Stimulated activated CD8-positive, alpha-beta memory T cell treated with anti-CD3 and anti-CD28 coated beads, Interleukin-15, amount 100 ng/mL, for 48 hours (primary cell): ENCODE measurements at regions not wholly inside any gene's neighbourhood (a gene's known extent, or its start where the extent isn't known, plus 50 kb on each side); places are given as distances from the start of the nearest gene placed in this dataset.
"Not testable (repeated sequence)": the region's sequence is repeated elsewhere in the genome, so short reads cannot be mapped to it uniquely, and the experiment has no call there.

ENCODE experiments used
- DNase-seq, 2 donors: peaks; one replicate each; pipeline ENCODE4 v3.0.0-alpha.2; 2020; ENCODE audit warnings: low read depth in 2 of 2

DNA sequence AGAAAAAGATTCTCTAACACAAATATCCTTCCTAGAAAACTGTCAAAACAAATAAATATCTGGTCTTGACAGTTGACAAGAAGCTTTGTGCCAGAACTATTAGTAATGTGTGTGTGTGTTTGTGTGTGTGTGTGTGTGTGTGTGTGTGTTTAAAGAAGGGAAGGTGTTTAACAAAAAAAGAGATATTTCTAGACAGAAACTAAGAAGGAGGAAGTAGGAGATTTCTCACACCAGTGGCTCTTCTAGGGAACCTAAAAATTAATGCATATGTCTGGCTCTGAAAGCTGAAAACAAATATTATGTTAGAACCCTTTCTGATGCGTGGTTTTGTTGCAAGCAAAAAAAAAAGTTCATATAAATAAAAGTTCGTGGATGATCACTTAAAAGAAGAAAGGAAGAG lies 277.5 kb downstream of the RPS4Y2 start:
- no peak for DNase-seq

DNA sequence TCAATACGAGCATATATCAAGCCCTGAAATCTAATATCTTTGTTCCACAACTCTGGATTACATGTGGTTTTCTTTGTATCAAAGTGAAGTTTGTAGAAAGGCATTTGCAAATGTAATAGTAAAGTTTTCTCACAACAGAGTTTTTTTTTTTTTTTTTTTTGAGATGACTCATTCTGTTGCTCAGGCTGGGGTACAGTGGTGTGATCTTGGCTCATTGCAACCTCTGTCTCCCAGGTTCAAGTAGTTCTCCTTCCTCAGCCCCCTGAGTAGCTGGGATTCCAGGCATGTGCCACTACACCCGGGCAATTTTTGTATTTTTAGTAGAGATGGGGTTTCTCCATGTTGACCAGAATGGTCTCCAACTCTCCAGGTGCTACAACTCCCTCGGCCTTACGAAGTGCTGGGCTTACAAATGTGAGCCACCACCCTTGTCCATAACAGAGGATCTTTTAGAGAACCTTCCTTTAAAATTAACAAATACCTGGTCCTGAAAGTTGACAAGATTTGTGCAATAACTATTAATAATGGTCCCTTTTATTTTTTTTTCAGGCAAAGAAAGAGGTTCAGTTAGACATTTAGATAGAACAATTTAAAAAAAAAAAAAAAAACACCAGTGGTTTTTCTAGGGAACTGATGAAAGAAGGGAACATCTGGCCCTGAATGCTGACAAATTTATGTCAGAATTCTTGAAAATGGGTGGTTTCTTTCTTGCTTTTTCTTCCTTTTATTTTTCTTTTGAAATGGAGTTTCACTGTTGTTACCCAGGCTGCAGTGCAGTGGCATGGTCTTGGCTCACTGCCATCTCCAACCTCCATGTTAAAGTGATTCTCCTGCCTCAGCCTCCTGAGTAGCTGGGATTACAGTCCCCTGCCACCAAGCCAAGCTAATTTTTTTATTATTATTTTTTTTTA lies 278.5 kb downstream of the RPS4Y2 start:
- no peak for DNase-seq

DNA sequence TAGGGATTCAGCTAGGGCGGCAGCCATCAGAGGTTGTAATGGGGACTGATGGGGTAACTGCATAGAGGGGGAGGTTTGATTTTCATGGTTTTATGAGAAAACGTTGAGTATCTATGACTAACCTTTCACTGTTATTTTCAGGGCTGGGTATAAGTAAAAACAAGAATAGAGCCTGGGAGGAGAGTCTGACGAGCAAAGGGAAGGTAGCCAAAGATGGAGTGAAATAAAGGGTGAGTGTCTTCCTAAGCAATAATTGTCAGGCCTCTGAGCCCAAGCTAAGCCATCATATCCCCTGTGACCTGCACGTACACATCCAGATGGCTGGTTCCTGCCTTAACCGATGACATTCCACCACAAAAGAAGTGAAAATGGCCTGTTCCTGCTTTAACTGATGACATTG lies 281.5 kb downstream of the RPS4Y2 start:
- DNase-seq: not testable (repeated sequence)

DNA sequence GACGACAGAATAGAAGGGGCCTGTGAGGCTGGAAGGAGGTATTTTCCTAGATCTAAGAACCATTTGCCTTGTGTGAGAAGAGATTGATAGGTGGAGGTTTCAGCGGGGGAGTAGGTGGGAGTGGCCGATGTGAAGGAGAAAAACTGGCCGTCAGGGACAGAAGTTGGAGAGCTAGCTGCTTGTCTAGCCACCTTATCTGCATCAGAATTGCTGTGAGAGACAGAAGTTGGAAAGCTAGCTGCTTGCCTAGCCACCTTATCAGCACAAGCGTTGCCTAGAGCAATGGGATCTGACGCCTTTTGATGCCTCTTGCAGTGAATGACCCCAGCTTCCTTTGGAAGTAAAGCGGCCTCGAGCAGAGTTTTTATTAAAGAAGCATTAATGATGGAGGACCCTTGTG lies 283.9 kb downstream of the RPS4Y2 start:
- DNase-seq: no peak

DNA sequence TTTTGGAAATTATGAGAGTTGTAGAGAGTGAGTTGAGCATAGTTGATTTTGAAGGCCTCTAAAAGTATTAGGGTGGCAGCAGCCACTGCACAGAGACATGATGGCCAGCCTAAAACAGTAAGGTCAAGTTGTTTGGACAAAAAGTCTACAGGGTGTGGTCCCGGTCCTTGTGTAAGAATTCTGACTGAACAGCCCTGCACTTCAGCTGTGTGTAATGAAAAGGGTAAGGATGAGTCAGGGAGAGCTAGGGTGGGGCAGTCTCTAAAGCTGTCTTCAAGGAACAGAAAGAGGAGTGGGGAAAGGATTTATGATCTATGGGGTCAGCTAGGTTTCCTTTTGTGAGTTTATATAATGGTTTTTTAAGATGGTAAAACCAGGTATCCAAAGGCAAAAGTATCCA lies 284.8 kb downstream of the RPS4Y2 start:
- DNase-seq: not testable (repeated sequence)

DNA sequence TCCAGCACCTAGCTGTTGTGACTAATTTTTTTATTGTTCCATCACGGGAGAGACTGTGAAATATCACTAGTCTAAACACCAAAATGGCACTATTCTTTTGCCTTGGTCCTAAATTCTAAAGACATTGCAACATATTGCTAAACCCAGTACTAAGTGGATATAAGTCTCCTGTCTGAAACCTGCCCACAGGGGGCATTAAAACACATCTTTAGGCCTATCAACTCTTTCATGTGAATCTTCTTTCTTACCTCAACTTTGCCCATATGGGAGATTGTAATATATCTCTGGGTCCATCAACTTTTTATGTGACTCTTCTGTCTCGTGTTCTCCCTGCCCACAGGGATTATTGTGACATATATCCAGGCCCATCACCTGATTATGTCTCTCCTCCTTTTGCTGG lies 317.2 kb downstream of the RPS4Y2 start:
- DNase-seq: no peak

DNA sequence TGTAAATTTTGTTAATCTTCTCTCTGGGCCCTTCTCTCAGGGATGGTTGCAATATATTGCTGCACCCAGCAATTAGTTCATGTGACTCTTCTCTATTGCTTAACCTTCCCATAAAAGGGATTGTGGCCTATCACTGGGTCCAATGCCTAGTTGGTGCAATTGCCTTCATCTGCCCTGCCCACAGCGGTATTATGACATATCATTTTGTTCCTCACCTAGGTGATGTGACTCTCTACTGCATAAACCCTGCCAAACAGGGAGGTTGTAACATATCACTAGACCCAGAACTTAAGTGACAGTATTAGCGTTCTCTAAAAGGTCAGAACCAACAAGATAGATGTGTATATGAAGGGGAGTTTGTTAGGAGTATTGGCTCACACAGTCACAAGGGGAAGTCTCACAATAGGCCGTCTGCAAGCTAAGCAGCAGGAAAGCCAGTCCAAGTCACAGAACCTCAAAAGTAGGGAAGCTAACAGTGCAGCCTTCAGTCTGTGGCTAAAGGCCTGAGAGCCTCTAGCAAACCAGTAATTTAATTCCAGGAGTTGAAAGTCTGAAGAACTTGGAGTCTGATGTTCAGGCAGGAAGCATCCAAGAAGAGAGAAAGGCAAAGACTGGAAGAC lies 317.8 kb downstream of the RPS4Y2 start:
- DNase-seq: no peak

DNA sequence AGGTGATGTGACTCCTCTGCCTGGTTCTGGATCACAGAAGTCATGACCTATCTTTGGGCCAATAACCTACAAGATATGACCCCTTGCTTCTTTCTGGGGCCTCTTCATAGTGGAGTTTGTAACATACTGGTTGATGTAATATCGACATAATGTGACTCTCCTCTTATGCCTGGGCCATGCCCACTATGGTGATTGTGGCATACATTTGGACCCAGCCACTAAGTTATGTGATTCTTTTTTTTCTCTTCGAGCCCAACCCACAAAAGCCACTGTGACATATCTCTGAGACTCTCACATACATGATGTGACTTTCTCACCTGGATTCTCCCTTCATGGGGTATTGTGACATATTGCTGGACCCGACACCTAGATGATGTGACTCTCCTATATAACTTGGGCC lies 319.8 kb downstream of the RPS4Y2 start:
- no peak for DNase-seq

DNA sequence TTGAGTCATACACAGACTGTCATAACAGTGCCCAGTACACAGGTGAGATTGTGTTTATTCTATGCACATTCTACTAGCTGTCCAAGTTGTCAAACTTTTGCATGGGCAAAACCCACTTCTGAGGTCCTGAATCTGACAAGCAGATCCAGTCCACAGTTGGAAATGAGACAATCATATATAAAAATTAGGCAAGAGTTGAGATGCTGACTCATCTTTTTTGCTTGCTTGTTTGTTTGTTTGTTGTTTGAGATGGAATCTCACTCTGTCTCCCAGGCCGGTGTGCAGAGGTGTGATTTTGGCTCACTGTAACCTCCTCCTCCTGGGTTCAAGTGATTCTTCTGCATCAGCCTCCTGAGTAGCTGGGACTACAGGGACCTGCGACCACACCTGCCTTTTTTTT lies 323.8 kb downstream of the RPS4Y2 start:
- no peak for DNase-seq

DNA sequence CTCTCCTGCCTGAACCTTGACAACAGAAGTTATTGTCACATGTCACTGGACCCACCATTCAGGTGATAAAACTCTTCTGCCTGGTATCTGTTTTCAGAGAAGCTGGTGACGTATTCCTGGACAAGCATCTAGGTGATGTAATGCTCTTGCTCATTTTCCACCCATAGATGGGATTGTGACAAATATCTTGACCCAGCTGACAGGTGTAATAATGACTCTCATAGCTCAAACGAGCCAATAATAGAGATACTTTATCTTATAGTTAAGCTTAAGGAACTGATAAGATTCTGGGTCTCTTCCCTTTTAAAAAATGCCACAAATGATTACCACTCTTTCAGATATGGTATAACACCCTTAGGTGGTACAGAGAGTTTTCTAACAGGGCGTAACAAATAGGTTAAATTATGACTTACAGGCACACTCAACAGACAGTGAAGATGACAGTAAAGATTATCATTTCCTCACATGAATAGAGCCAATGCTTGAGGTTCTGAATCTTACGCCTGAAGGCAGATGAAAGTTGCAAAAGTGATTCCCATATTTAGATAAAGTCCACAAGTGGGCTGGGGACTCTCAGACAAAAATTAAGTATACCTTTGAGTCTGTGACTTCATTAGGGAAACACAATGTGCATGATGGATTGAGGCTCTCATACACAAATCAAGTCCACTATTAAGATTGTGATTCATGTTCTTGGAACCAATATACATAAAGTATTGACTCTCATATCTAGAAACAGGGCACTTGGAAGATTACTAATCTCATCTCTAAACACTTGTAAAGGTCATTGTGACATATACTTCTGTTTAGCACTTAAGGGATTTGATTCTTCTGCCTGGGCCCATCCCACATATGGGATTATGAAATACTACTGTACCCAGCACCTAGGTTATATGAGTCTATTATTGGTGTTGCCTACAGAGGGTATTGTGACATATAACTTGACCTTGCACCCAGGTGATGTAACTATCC lies 326.0 kb downstream of the RPS4Y2 start:
- DNase-seq: no peak

DNA sequence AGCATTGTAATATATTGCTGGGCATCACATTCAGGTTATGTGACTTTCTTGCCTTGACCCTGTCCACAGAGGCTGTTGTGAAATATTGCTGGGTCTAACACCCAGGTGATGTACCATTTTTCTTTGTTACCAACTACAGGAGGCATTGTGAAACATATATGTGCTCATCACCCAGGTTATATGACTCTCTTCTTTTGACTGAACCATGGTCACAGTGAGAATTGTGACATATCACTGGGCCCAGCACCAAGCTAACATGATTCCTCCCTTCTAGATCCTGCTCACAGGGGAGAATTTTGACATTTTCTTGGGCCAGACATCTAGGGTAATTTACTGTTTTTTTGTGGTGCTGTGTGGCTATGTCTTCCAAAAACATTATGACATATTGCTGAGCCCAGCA lies 326.7 kb downstream of the RPS4Y2 start:
- DNase-seq: no peak

DNA sequence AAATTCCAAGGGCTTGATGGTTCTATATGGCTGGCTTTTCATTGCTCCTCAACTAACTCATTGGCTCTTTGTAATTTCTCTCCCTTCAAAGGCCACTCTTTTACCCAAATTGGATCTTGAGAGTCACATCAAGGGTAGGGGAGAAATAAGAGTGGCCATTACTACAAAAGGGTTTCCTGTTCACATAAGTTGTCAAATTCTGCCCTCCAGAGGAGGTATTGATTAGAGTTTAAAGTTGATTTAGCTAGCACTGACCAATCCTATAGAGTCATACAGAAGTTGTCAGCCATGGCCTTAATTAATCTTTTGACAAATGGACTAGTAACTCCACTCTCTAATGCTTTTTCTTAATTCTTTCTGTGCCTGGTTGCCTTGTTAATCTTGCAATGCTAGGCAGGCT lies 336.0 kb downstream of the RPS4Y2 start:
- no peak for DNase-seq

DNA sequence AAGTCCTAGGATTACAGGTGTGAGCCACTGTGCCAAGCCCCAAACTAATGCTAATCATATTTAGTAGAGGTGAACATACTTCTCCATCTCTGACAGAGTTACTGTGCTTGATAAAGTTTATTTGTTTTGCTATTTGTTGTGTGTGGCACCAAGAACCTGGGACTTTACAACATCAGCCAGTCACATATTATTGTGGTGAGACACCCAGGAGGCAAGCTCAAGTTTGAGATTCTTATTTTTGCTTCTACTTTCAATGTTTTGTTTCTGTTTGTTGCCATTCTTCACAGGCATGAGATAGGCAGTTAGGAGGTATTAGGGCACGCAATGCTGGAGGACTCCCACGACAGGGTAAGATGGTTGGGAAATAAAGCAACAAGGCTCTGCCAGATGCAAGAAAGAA lies 346.6 kb downstream of the RPS4Y2 start:
- no peak for DNase-seq

DNA sequence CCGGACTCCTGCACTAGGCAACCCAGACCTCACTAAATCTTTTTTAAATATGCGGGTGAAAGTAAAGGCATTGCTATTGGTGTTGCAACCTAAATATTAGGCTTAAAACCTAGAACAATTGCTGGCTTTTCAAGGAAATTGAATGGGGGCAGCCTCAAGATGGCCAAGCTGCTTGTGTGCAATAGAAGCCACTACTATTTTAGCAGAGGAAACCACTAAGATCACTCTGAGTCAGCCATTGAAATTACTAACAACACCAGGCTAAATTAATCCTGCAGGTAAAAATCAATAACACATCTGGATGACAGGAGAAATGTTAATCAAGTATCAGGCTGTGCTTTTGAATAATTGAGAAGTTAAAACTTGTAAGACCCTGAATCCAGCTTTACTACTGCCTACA lies 348.0 kb downstream of the RPS4Y2 start:
- no peak for DNase-seq

DNA sequence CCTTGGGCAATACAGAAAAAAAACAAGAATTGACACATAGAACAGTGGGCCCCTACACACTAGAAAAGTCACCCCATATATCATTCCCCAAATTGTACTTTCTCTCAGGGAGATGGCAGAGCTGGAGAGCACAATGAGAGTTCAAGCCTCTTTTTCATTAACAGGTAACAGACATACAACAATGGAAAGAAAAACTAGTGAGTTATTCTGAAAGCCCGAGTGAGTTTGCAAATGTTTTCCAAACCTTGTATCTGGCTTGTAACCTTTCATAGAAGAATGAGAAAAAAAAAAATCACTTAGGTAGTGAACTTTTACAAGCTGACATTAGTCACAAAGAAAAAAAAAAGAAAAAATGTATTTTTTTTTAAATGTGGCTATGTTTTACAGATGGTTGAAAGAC lies 349.6 kb downstream of the RPS4Y2 start:
- no peak for DNase-seq

DNA sequence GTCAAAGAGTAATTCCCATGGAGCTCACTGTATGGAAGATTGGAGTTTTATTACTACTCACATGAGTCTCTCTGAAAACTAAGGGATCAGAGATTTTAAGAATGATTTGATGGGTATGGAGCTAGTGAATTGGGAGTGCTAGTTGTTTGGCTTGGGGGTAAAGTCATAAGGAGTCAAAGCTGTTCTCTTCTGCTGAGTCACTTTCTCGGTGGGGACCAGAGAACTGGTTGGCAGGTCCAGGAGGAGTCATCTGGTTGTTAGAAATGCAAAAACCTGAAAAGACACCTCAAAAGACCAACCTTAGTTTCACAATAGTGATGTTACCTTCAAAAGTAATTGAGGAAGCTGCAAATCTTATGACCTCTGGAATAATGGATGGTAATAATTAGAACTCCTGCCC lies 355.4 kb downstream of the RPS4Y2 start:
- no peak for DNase-seq

DNA sequence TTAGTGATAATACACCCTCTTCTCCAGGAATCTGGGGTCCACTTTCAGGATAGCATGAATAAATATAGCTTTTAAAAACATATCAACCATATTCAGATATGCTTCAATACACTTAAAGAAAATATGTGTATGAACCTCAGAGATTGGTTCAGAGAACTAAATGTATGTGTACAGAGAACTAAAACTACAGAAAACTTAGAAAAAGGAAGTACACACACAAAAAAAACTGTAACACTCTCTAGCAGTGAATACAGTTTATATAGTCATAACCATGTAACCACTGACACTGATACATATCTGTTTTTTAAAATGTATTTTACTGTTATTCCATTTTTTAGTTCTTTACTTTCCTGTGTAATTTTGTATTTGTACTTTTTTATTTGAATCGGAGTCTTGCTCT lies 365.2 kb downstream of the RPS4Y2 start:
- DNase-seq: no peak

DNA sequence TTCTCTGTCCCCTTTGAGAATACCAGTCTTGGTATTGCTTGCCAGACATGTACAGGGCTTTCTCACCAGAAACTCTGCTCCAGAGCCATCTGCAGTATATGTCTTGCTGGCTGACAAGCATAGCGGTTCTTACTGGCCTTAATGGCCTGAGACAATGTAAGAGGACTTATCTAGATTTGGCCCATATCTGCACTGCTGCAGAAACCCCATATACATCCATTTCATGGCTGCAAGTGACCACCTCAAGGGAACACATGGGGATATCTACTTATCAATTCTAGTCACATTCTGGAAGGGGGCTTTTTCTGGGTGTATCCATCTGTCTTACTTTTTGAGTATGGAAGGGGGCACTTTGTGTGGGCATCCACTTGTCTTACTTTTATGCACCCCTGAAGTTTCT lies 375.5 kb upstream of the RBMY1B start:
- no peak for DNase-seq

DNA sequence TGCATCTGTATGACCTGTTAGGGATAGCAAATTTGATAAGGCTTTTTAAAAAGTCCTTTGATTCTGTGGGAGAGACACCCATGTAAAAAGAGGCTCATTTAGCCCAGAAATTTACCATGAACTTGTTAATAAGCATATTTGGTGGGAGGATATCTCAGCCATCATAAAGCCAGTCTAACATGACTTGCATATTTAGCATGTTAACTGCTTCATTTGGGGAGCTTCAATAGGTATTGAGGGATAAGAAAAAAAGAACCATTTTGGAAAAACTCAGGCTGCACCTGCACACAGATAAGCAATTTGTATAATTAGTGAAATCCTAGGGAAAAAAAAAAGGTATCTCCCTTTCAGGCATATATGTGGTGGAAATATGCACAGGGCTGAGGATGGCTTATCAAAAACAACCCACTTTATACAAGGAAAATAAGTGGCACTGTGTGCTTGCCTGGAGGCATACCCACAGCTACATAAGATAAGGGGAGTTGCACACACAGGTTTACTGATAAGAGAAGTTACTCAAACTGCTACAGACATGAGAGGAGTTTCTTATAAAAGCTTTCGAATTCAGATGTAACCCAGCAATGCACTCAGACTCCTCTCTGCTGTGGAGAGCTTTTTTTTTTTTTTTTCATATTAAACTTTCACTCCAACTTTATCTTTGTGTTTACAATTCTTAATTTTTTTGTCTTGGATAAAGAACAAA lies 372.9 kb upstream of the RBMY1B start:
- DNase-seq: no peak

DNA sequence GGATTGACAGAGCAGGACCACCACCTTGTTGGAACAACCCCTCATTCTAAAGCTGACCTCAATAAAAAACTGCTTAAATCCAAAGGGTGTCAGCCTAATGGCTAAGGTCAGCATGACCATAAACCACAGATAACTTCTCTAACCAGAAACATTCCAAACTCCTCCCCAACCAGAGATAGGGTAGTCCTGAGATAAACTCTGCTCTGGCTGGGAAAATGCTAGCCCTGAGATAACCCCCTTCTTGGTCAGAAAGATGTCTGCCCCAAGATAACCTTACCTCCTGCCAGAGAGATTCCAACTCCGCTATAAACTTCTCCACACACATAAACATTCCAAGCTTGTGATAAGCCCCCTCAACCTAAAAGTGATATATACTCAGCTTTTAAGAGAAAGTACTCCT lies 364.8 kb upstream of the RBMY1B start:
- DNase-seq: no peak

DNA sequence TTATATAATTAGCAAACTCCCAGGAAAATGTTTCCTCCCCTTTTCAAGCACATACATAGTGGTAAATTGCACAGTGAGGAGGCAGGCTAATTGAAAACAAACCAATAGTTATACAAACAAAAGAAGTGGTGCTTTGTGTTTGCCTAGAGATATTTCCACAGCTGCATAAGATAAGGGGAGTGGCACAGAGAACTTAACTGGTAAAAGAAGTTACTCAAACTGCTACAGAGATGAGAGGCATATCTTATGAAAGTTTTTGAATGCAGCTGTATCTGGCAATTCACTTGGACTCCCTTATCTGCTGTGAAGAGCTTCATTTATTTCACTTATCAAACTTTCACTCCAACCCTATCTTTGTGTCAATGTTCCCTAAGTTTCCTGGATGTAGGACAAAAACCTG lies 361.2 kb upstream of the RBMY1B start:
- DNase-seq: no peak

DNA sequence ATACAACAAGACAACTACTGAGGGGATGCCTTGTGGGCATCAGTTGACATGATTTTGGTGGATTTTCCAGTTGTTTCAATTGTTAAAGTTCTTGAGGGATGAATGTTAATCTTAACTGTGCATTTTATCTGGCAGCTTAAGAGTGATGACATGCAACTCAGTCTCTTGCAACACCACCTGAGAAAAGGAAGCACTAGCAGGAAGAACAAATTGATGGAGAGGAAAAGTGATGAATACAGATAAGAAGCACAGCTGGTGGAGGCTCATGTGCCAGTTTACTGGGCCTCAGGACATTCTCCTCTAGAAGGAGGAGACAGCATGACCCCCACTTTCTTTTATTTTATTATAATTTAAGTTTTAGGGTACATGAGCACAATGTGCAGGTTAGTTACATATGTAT lies 341.3 kb upstream of the RBMY1B start:
- DNase-seq: no peak
